ENCODE measurements at regions not wholly inside any gene's neighbourhood (a gene's known extent, or its start where the extent isn't known, plus 50 kb on each side); places are given as distances from the start of the nearest gene placed in this dataset.

DNA sequence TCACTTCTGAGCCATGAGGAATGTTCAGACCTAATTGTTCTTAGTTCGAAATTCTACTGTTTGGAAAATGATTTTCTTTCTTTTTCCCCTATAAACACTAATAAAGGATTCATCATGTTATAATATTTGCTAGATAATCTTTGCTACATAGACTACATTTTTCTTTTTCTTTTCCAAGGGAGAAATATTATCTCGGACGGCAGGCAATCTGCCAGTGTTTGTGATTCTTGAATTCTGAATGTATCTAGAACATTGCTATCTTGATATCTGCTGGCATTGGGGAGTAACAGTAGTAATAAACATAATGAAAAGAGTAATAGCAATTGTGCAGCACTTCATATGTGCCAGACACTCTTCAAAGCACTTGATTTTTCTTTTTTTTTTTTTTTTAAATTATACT is 107.7 kb upstream of the ZNF32 start:
- TF ChIP-seq EP300 (IDR thresholded peaks at IDR 0.05) (no peak), POLR2A (IDR thresholded peaks at IDR 0.05; ENCODE audit: low read depth) (no peak), POLR2AphosphoS5 (IDR thresholded peaks at IDR 0.05) (no peak)
- TF ChIP-seq, protein P1, sequence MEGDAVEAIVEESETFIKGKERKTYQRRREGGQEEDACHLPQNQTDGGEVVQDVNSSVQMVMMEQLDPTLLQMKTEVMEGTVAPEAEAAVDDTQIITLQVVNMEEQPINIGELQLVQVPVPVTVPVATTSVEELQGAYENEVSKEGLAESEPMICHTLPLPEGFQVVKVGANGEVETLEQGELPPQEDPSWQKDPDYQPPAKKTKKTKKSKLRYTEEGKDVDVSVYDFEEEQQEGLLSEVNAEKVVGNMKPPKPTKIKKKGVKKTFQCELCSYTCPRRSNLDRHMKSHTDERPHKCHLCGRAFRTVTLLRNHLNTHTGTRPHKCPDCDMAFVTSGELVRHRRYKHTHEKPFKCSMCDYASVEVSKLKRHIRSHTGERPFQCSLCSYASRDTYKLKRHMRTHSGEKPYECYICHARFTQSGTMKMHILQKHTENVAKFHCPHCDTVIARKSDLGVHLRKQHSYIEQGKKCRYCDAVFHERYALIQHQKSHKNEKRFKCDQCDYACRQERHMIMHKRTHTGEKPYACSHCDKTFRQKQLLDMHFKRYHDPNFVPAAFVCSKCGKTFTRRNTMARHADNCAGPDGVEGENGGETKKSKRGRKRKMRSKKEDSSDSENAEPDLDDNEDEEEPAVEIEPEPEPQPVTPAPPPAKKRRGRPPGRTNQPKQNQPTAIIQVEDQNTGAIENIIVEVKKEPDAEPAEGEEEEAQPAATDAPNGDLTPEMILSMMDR (IDR thresholded peaks at IDR 0.05): no peak
